AG04450 (cell line): ENCODE measurements at regions not wholly inside any gene's neighbourhood (a gene's known extent, or its start where the extent isn't known, plus 50 kb on each side); places are given as distances from the start of the nearest gene placed in this dataset.
"Not testable (repeated sequence)": the region's sequence is repeated elsewhere in the genome, so short reads cannot be mapped to it uniquely, and the experiment has no call there.

Experiments used
- CTCF ChIA-PET: fragments of 300-600, 350-600 bp; formaldehyde crosslinking; extraction: SDS; loops from one replicate; lab custom pipeline; 2022; ENCODE audit warnings: antibody characterized with exemption, inconsistent platforms; lab: Charles Lee
- POLR2A ChIA-PET: fragments of 350-600 bp; formaldehyde crosslinking; extraction: SDS; loops from one replicate; lab custom pipeline; 2021; ENCODE audit warnings: antibody characterized with exemption, inconsistent platforms; lab: Yijun Ruan, JAX
- DNase-seq: peaks from one replicate; pipeline ENCODE4 v3.0.0-alpha.2; 2011; ENCODE audit warnings: low read depth, low spot score
- H3K27ac ChIP-seq: one replicate; pipeline ENCODE4 v1.5.1; 2012; ENCODE audit warnings: low read depth, low read length, control low read depth
- H3K27me3 ChIP-seq: one replicate; pipeline ENCODE4 v1.6.0; 2012; ENCODE audit warnings: low read length; ENCODE audit not compliant: control insufficient read depth, insufficient read depth
- H3K4me3 ChIP-seq: 2 replicates; pipeline ENCODE4 v1.5.1; 2011; ENCODE audit warnings: mild to moderate bottlenecking, low read depth, low read length, control low read depth
- H3K9me3 ChIP-seq: 2 replicates; pipeline ENCODE4 v1.5.1; 2012; ENCODE audit warnings: low read length; ENCODE audit not compliant: control insufficient read depth, insufficient read depth
- TF ChIP-seq, protein P1 (sequence below): IDR thresholded peaks from 2 replicates; pipeline ENCODE4 v1.5.1; 2011; ENCODE audit warnings: low read depth, low read length, control low read depth, inconsistent platforms

GRCh38 chr10:32190890-32191491 lies 134.8 kb upstream of the KIF5B start:
- DNase-seq = no peak
- TF ChIP-seq, protein P1, sequence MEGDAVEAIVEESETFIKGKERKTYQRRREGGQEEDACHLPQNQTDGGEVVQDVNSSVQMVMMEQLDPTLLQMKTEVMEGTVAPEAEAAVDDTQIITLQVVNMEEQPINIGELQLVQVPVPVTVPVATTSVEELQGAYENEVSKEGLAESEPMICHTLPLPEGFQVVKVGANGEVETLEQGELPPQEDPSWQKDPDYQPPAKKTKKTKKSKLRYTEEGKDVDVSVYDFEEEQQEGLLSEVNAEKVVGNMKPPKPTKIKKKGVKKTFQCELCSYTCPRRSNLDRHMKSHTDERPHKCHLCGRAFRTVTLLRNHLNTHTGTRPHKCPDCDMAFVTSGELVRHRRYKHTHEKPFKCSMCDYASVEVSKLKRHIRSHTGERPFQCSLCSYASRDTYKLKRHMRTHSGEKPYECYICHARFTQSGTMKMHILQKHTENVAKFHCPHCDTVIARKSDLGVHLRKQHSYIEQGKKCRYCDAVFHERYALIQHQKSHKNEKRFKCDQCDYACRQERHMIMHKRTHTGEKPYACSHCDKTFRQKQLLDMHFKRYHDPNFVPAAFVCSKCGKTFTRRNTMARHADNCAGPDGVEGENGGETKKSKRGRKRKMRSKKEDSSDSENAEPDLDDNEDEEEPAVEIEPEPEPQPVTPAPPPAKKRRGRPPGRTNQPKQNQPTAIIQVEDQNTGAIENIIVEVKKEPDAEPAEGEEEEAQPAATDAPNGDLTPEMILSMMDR = peak; percentile 70
- Histone ChIP-seq H3K27me3 (no peaks in the 10 kb centered on the region), H3K4me3 (no peak overlapping the region), H3K27ac (no peak overlapping the region), H3K9me3 (no peaks in the 10 kb centered on the region)
- ChIA-PET POLR2A (interaction anchor here (0.6 kb wide), 2 partner anchors 29 to 71 kb away, joined by 3 to 6 read pairs; no protein-coding TSS in a partner anchor), CTCF (interaction anchor here (0.6 to 2.1 kb wide), 21 partner anchors 8 to 340 kb away, joined by 3 to 14 read pairs (median 5); no protein-coding TSS in a partner anchor)

DNA sequence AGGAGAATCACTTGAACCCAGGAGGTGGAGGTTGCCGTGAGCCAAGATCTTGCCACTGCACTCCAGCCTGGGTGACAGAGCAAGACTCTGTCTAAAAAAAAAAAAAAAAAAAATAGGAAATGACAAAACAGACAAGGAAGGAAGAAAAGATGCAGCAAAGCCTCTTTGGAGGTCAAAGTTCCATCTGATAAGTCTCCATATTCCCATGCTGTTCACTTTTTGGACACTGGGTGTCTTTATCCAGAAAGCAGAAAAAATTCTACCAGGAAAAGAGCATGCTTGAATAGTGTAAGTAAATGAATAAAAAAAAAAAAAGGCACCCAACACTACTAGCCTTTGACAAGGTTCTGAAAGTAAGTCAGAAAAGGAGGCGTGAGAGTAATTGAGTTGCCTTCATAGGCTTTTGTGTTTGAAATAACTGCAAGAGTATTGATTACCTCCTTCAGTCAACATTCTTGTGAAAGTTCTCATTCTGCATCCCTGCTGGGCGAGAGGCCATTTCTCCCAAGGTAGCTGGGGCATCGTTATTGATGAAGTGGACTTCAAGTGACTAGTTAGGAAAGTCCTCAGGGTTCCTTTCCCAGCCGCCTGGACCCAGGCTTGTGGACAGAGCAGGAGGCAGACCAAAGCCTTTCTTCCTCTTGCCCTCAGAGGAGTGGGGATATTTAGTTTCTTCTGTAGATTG lies 133.3 kb upstream of the KIF5B start:
- no peaks in the 10 kb centered on the region for H3K27me3 ChIP-seq
- DNase-seq = no peak
- TF ChIP-seq, protein P1 = peak; percentile 28
- no peaks in the 10 kb centered on the region for H3K9me3 ChIP-seq
- ChIA-PET POLR2A (interaction anchor here (0.7 kb wide), 1 partner anchor 199 kb away, joined by 10 read pairs; no protein-coding TSS in a partner anchor), CTCF (interaction anchor here (0.9 to 2.1 kb wide), 7 partner anchors 10 to 196 kb away, joined by 3 to 14 read pairs (median 7); no protein-coding TSS in a partner anchor)
- no peak overlapping the region for H3K27ac ChIP-seq
- H3K4me3 ChIP-seq = no peak overlapping the region

DNA sequence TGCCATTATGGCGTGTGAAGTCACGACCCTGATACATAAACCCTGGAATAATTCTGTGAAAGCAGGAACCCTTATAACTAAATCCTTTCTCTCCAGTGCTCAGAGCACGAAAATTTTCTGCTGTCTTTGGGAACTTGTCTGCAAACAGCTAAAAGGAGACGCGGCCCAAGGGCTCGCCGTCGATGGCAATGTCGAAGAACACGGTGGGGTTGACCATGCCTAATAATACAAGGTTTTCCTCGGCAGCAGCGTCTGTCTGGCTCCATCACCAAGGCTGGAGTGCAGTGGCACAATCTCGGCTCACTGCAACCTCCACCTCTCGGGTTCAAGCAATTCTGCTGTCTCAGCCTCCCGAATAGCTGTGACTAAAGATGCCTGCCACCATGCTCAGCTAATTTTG lies 132.4 kb upstream of the KIF5B start:
- H3K9me3 ChIP-seq, H3K27me3 ChIP-seq, CTCF ChIA-PET, DNase-seq, H3K4me3 ChIP-seq, POLR2A ChIA-PET, H3K27ac ChIP-seq: not testable (repeated sequence)

DNA sequence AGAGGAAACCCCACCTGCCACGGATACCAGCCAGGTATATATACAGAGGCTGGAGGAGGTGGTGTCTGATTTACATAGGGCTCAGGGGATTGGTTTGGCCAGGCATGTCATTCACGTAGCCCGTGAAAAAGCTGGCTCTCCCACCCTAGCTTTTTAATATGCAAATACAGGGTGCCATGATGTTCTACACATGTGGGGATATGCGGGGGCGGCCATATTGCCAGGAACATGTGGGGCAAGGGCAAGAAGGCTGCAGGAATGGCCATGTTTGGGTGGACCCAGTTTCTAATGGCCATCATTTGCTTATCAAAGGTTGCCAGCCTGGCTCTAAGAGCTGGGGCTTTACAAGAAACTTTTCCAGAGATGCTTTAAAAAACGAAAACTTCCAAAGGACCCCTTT lies 131.5 kb upstream of the KIF5B start:
- Histone ChIP-seq H3K27me3 (no peaks in the 10 kb centered on the region), H3K27ac (no peak overlapping the region), H3K4me3 (no peak overlapping the region), H3K9me3 (no peaks in the 10 kb centered on the region)
- TF ChIP-seq, protein P1 = no peak
- CTCF ChIA-PET = no interaction called here
- no peak for DNase-seq
- POLR2A ChIA-PET = interaction anchor here (0.6 kb wide), 1 partner anchor 110 kb away, joined by 4 read pairs; no protein-coding TSS in a partner anchor

- CTCF ChIA-PET = interaction anchor here (1.1 kb wide), 1 partner anchor 8 kb away, joined by 4 read pairs; no protein-coding TSS in a partner anchor
- H3K27ac ChIP-seq, H3K4me3 ChIP-seq, DNase-seq, POLR2A ChIA-PET, H3K9me3 ChIP-seq, H3K27me3 ChIP-seq: not testable (repeated sequence)
Measured at GRCh38 chr10:32183652-32184051, 127.4 kb upstream of the KIF5B start.

DNA sequence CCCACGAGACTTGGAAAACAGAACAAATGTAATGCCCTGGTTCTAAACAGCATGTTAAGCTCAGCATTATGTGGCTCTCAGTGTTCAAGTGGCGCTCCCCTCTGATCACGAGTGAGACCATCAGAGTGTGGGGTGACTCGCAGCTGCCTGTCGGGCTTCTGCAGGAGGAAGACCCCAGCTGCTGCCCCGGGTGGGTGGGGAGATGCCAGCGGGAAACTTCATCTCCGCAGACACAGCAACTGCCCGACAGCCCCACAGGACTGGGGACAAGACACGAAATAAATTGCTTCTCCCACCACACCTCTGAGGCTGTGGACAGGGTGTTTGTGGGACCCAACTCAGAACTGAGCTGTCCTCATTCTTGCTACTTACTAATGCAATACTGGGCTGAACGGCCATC lies 126.3 kb upstream of the KIF5B start:
- Histone ChIP-seq H3K9me3 (no peaks in the 10 kb centered on the region), H3K27ac (no peak overlapping the region), H3K4me3 (no peak overlapping the region), H3K27me3 (no peaks in the 10 kb centered on the region)
- ChIA-PET POLR2A (no interaction called here), CTCF (interaction anchor here (1.1 kb wide), 1 partner anchor 9 kb away, joined by 4 read pairs; no protein-coding TSS in a partner anchor)
- TF ChIP-seq, protein P1 = no peak
- DNase-seq = no peak
